SK-N-SH treated with all-trans-retinoic acid at 6 μM for 48 hours (cell line): ENCODE measurements at regions not wholly inside any gene's neighbourhood (a gene's known extent, or its start where the extent isn't known, plus 50 kb on each side); places are given as distances from the start of the nearest gene placed in this dataset.

Source experiments
- ISL1 ChIP-seq: fragments of 250-450 bp; sonication (Bioruptor Pico); IDR thresholded peaks from 2 replicates; pipeline ENCODE4 v2.1.2; 2022; ENCODE audit warnings: mild to moderate bottlenecking, moderate library complexity
- PATZ1 ChIP-seq: fragments of 250-450 bp; sonication (Bioruptor Pico); IDR thresholded peaks from 2 replicates; pipeline ENCODE4 v1.8.0; 2020; ENCODE audit warnings: mild to moderate bottlenecking, moderate library complexity, borderline replicate concordance
- SNAI2 ChIP-seq: fragments of 250-450 bp; sonication (Bioruptor Pico); IDR thresholded peaks from 2 replicates; pipeline ENCODE4 v1.5.0; 2020; ENCODE audit warnings: mild to moderate bottlenecking, moderate library complexity
- TCF4 ChIP-seq: fragments of 250-450 bp; sonication (Bioruptor Pico); IDR thresholded peaks from 2 replicates; pipeline ENCODE4 v1.8.0; 2021; ENCODE audit warnings: mild to moderate bottlenecking, moderate library complexity, borderline replicate concordance
- ZNF70 ChIP-seq: fragments of 450-650 bp; formaldehyde crosslinking; IDR thresholded peaks from 2 replicates; pipeline ENCODE4 v1.5.0; 2020; ENCODE audit warnings: mild to moderate bottlenecking, moderate library complexity

- no peak for TF ChIP-seq PATZ1
- TF ChIP-seq TCF4 (CRISPR knock-in tag), result no peak
- no peak for TF ChIP-seq SNAI2 (CRISPR knock-in tag)
- TF ChIP-seq ZNF70, result no peak
- TF ChIP-seq ISL1 (CRISPR knock-in tag), result no peak
Observed at GRCh38 chr12:61667676-61668075, 592.5 kb upstream of the USP15 start.
